ENCODE measurements at regions not wholly inside any gene's neighbourhood (a gene's known extent, or its start where the extent isn't known, plus 50 kb on each side); places are given as distances from the start of the nearest gene placed in this dataset.
"Not testable (repeated sequence)": the region's sequence is repeated elsewhere in the genome, so short reads cannot be mapped to it uniquely, and the experiment has no call there.

GRCh38 chr7:114364151-114364550 is 50.5 kb upstream of the FOXP2 start:
- DNase-seq: no peak

GRCh38 chr7:114363292-114363691 is 51.3 kb upstream of the FOXP2 start:
- DNase-seq: no peak

- DNase-seq: no peak
These were observed 55.7 kb upstream of the FOXP2 start for GRCh38 chr7:114358911-114359310.

- DNase-seq: no peak
These were observed 58.5 kb upstream of the FOXP2 start for GRCh38 chr7:114356133-114356532.

- DNase-seq: peak; percentile 26
These were observed 60.3 kb upstream of the FOXP2 start for GRCh38 chr7:114354306-114354705.

GRCh38 chr7:114345494-114345893 is 69.1 kb upstream of the FOXP2 start:
- DNase-seq: no peak

- peak; percentile 98 for DNase-seq
These were observed 70.5 kb upstream of the FOXP2 start for GRCh38 chr7:114343949-114344708.

- DNase-seq: peak; percentile 57
These were observed 72.0 kb upstream of the FOXP2 start for GRCh38 chr7:114342431-114343179.

- DNase-seq: no peak
These were observed 73.0 kb upstream of the FOXP2 start for GRCh38 chr7:114341648-114342047.

GRCh38 chr7:114334989-114335388 is 79.6 kb upstream of the FOXP2 start:
- DNase-seq: peak; percentile 61

- not testable (repeated sequence) for DNase-seq
These were observed 85.2 kb upstream of the FOXP2 start for GRCh38 chr7:114329458-114329857.

GRCh38 chr7:114317450-114318098 is 97.0 kb upstream of the FOXP2 start:
- no peak for DNase-seq

GRCh38 chr7:114312649-114313048 is 102.0 kb upstream of the FOXP2 start:
- DNase-seq: no peak

- DNase-seq: no peak
These were observed 104.1 kb upstream of the FOXP2 start for GRCh38 chr7:114310345-114311110.

GRCh38 chr7:114309729-114310128 is 104.9 kb upstream of the FOXP2 start:
- DNase-seq: no peak

- DNase-seq: no peak
These were observed 111.3 kb upstream of the FOXP2 start for GRCh38 chr7:114303301-114303700.

- no peak for DNase-seq
These were observed 111.8 kb upstream of the FOXP2 start for GRCh38 chr7:114302858-114303257.

- no peak for DNase-seq
These were observed 116.6 kb upstream of the FOXP2 start for GRCh38 chr7:114298011-114298410.

GRCh38 chr7:114297121-114297520 is 117.5 kb upstream of the FOXP2 start:
- no peak for DNase-seq

- DNase-seq: no peak
These were observed 119.1 kb upstream of the FOXP2 start for GRCh38 chr7:114295522-114295921.

GRCh38 chr7:114294036-114294435 is 120.6 kb upstream of the FOXP2 start:
- DNase-seq: no peak

GRCh38 chr7:114293289-114294012 is 121.2 kb upstream of the FOXP2 start:
- no peak for DNase-seq

Data from NCI-H748 treated with DMSO at 0.1 percent for 48 hours (cell line).